ENCODE measurements at regions not wholly inside any gene's neighbourhood (a gene's known extent, or its start where the extent isn't known, plus 50 kb on each side); places are given as distances from the start of the nearest gene placed in this dataset.

DNA sequence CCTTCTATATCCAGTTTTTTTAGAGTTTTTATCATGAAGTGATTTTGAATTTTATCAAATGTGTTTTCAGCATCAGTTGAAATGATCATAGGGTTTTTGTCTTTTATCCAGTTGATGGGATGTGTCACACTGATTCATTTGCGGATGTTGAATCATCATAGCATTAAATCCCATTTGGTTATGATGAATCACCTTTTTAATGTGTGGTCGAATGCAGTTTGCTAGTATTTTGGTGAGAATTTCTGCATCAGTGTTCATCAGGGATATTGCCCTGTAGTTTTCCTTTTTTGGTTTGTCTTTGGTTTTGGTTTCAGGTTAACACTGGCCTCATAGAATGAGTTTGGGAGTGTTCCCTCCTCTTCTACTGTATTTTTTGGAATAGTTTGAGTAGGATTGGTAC is 80.3 kb downstream of the DIRAS3 start:
- no peaks in the 10 kb centered on the region for H3K9me3 ChIP-seq
- no peak for ATAC-seq
- TF ChIP-seq POLR2A (IDR thresholded peaks at IDR 0.05): no peak
- TF ChIP-seq, protein P1, sequence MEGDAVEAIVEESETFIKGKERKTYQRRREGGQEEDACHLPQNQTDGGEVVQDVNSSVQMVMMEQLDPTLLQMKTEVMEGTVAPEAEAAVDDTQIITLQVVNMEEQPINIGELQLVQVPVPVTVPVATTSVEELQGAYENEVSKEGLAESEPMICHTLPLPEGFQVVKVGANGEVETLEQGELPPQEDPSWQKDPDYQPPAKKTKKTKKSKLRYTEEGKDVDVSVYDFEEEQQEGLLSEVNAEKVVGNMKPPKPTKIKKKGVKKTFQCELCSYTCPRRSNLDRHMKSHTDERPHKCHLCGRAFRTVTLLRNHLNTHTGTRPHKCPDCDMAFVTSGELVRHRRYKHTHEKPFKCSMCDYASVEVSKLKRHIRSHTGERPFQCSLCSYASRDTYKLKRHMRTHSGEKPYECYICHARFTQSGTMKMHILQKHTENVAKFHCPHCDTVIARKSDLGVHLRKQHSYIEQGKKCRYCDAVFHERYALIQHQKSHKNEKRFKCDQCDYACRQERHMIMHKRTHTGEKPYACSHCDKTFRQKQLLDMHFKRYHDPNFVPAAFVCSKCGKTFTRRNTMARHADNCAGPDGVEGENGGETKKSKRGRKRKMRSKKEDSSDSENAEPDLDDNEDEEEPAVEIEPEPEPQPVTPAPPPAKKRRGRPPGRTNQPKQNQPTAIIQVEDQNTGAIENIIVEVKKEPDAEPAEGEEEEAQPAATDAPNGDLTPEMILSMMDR (IDR thresholded peaks at IDR 0.05): no peak
- intact Hi-C loops (cut with DNase I): no loop called here
- no peak overlapping the region for H3K4me3 ChIP-seq
- H3K27me3 ChIP-seq: no peaks in the 10 kb centered on the region
- no peak for DNase-seq
- 52% methylated on average over 2 of the region's 2 CpGs for WGBS (ENCODE audit: insufficient coverage, low coverage, low lambda C conversion rate, missing lambda C conversion rate)
- peaks cover 0 to 13% (median 2%) of the 10 kb centered on the region in 4 donors for H3K4me1 ChIP-seq
- H3K36me3 ChIP-seq: no peaks in the 10 kb centered on the region
- no peak overlapping the region for H3K27ac ChIP-seq

DNA sequence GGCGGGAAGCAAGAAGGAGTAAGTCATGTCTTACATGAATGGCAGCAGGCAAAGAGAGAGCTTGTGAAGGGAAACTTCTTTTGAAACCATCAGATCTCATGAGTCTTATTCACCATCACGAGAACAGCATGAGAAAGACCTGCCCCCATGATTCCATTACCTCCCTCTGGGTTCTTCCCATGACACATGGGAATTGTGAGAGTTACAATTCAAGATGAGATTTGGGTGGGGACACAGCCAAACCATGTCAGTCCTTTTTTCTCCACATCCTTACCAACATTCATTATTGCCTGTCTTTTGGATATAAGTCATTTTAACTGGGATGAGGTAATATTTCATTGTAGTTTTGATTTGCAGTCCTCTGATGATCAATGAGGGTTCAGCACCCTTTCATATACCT is 81.0 kb downstream of the DIRAS3 start:
- Histone ChIP-seq H3K9me3 (no peaks in the 10 kb centered on the region), H3K4me3 (no peak overlapping the region), H3K36me3 (no peaks in the 10 kb centered on the region), H3K27me3 (no peaks in the 10 kb centered on the region), H3K4me1 (peaks cover 0 to 13% (median 2%) of the 10 kb centered on the region in 4 donors), H3K27ac (no peak overlapping the region)
- intact Hi-C loops (cut with DNase I): no loop called here
- DNase-seq (no peak), ATAC-seq (no peak)
- WGBS (ENCODE audit: insufficient coverage, low coverage, low lambda C conversion rate, missing lambda C conversion rate): 100% methylated on average over 1 of the region's 2 CpGs
- no peak for TF ChIP-seq POLR2A (IDR thresholded peaks at IDR 0.05)
- TF ChIP-seq, protein P1 (IDR thresholded peaks at IDR 0.05): no peak

DNA sequence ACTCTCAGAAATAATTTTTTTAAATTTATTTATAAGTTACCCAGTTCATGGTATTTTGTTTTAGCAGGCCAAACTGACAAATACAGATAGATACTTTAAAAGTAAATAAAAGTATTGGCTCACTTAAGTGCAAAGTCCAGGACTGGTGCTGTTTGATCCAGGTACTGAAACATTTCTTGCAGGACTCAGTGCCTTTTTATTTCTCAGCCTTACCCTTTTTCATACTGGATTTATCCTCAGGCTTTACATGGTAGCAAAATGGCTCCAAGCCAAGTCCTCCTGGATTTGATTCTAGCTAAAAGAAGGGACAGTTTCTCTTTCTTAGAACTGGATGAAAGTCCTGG is 83.8 kb downstream of the DIRAS3 start:
- intact Hi-C loops (cut with DNase I): no loop called here
- no peak overlapping the region for H3K4me3 ChIP-seq
- no peaks in the 10 kb centered on the region for H3K27me3 ChIP-seq
- H3K36me3 ChIP-seq: no peaks in the 10 kb centered on the region
- peaks cover 0 to 13% (median 2%) of the 10 kb centered on the region in 4 donors for H3K4me1 ChIP-seq
- peak overlapping the region in 2 of 3 donors; percentile 19 to 35 for H3K27ac ChIP-seq
- ATAC-seq: peak; percentile 80 to 90 (median 88)
- TF ChIP-seq, protein P1 (IDR thresholded peaks at IDR 0.05): no peak
- TF ChIP-seq POLR2A (IDR thresholded peaks at IDR 0.05): no peak
- H3K9me3 ChIP-seq: peaks cover 0 to 9% (median 0%) of the 10 kb centered on the region in 4 donors
- DNase-seq: no peak

DNA sequence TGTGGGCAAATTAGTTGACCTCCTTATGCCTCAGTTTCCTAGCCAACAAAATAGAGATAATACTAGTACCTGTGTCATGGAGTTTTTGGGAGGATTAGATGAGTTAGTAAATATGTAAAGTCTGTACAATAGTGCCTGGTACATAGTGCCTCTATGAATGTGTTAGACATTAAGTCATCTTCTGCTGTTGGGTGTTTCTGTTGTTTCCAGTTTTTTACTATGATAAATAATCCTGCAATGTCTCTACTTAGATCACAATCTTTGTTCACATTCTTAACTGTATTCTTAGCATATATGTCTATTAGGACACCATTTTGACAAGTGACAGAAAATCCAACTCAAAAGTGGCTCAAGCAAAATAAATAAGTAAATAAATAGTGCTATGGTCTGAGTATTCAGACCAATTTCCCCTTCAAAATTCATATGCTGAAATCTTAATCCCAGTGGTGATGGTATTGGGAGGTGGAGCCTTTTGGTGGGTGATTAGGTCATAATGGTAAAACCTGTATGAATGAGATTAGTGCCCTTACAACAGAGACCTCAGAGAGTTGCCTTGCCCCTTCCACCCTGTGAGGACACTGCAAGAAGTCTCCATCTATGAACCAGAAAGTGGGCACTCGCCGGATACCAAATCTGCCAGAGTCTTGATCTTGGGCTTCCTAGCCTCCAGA is 84.3 kb downstream of the DIRAS3 start:
- ATAC-seq: peak in 3 of 4 donors; percentile 38 to 58 (median 56)
- 88% methylated on average over 2 of the region's 2 CpGs for WGBS (ENCODE audit: insufficient coverage, low coverage, low lambda C conversion rate, missing lambda C conversion rate)

More for the DNA sequence above, 84.3 kb downstream of the DIRAS3 start:
- TF ChIP-seq, protein P1 (IDR thresholded peaks at IDR 0.05): no peak
- TF ChIP-seq POLR2A (IDR thresholded peaks at IDR 0.05): no peak
- Histone ChIP-seq H3K27me3 (no peaks in the 10 kb centered on the region), H3K27ac (peak overlapping the region in 2 of 3 donors; percentile 19 to 35), H3K36me3 (no peaks in the 10 kb centered on the region), H3K4me3 (no peak overlapping the region), H3K9me3 (peaks cover 0 to 9% (median 0%) of the 10 kb centered on the region in 4 donors), H3K4me1 (peaks cover 0 to 13% (median 2%) of the 10 kb centered on the region in 4 donors)
- no peak for DNase-seq
- intact Hi-C loops (cut with DNase I): no loop called here
